ENCODE measurements at regions not wholly inside any gene's neighbourhood (a gene's known extent, or its start where the extent isn't known, plus 50 kb on each side); places are given as distances from the start of the nearest gene placed in this dataset.

DNA sequence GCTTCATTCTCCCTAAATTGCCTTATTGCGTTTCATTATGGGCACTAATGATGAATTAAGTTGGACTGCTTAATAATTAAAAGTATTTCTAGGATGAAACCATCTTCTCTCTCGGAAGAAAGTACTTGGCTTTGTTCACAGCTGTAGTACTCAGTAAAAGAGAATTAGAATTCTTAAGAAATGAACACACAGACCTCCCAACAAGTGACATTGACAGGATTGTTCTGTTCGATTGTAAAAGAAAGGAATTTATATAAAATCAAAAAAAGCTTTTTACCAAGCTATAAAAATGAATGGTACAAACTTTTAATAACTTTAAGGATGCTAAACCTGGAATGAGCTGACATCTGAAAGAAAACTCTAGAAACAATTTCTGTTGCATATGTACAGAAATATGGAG, 416.4 kb upstream of the THRB start:
- H3K27me3 ChIP-seq = no peaks in the 10 kb centered on the region
- no peak overlapping the region for H3K4me3 ChIP-seq
- ATAC-seq (no peak), DNase-seq (no peak)
- WGBS (ENCODE audit: insufficient coverage, low coverage, low lambda C conversion rate, missing lambda C conversion rate) = 42% methylated on average over 3 of the region's 3 CpGs
- no peaks in the 10 kb centered on the region for H3K4me1 ChIP-seq
- H3K36me3 ChIP-seq = no peaks in the 10 kb centered on the region
- intact Hi-C loops (cut with DNase I) = no loop called here
- H3K9me3 ChIP-seq = no peaks in the 10 kb centered on the region
- TF ChIP-seq, protein P1, sequence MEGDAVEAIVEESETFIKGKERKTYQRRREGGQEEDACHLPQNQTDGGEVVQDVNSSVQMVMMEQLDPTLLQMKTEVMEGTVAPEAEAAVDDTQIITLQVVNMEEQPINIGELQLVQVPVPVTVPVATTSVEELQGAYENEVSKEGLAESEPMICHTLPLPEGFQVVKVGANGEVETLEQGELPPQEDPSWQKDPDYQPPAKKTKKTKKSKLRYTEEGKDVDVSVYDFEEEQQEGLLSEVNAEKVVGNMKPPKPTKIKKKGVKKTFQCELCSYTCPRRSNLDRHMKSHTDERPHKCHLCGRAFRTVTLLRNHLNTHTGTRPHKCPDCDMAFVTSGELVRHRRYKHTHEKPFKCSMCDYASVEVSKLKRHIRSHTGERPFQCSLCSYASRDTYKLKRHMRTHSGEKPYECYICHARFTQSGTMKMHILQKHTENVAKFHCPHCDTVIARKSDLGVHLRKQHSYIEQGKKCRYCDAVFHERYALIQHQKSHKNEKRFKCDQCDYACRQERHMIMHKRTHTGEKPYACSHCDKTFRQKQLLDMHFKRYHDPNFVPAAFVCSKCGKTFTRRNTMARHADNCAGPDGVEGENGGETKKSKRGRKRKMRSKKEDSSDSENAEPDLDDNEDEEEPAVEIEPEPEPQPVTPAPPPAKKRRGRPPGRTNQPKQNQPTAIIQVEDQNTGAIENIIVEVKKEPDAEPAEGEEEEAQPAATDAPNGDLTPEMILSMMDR (IDR thresholded peaks at IDR 0.05) = no peak
- TF ChIP-seq POLR2A (IDR thresholded peaks at IDR 0.05) = no peak
- no peak overlapping the region for H3K27ac ChIP-seq

DNA sequence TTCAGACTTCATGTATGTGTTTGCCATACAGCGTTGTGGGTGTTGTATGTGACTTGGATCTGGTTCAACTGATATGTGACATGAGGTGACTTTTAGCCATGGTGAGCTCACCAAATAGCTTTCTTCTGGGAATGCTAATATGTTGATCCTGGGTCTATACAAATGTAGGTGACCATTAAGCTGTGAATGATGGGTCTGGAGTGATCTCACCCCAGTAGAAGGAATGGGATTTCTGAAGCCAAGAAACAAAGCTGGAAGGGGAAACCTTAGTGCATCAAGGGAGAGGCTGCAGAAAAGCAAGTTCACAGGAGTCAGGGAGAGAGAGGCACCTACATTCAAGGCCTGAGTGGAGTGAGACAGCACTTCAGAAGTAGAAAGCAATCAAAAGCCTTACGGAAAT, 421.0 kb upstream of the THRB start:
- H3K4me3 ChIP-seq = no peak overlapping the region
- no peak for TF ChIP-seq POLR2A (IDR thresholded peaks at IDR 0.05)
- TF ChIP-seq, protein P1 (IDR thresholded peaks at IDR 0.05) = no peak
- 50% methylated on average over 2 of the region's 2 CpGs for WGBS (ENCODE audit: insufficient coverage, low coverage, low lambda C conversion rate, missing lambda C conversion rate)
- H3K36me3 ChIP-seq = no peaks in the 10 kb centered on the region
- H3K27ac ChIP-seq = no peak overlapping the region
- H3K27me3 ChIP-seq = no peaks in the 10 kb centered on the region
- intact Hi-C loops (cut with DNase I) = no loop called here
- no peaks in the 10 kb centered on the region for H3K4me1 ChIP-seq
- no peaks in the 10 kb centered on the region for H3K9me3 ChIP-seq
- DNase-seq = no peak
- ATAC-seq = no peak

DNA sequence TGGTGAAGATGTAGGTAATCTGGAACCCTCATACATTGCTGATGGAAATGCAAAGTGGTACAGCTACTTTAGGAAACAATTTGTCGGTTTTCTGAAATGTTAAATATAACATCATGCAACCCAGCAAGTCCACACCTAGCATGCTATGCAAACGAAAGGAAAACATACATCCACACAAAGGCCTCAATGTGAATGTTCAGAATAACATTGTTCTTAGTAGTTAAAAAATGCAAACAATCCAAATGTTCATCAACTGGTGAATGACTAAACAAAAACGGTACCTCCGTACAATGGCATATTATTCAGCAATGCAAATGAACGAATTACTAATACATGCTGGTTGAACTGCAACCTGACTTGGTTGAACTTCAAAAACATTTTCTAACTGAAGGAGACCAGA, 423.3 kb upstream of the THRB start:
- DNase-seq (no peak), ATAC-seq (no peak)
- H3K9me3 ChIP-seq = no peaks in the 10 kb centered on the region
- intact Hi-C loops (cut with DNase I) = no loop called here
- 77% methylated on average over 5 of the region's 5 CpGs for WGBS (ENCODE audit: insufficient coverage, low coverage, low lambda C conversion rate, missing lambda C conversion rate)
- no peaks in the 10 kb centered on the region for H3K36me3 ChIP-seq
- TF ChIP-seq, protein P1 (IDR thresholded peaks at IDR 0.05) = no peak
- no peak for TF ChIP-seq POLR2A (IDR thresholded peaks at IDR 0.05)
- H3K27ac ChIP-seq = no peak overlapping the region
- H3K4me1 ChIP-seq = no peaks in the 10 kb centered on the region
- H3K27me3 ChIP-seq = no peaks in the 10 kb centered on the region
- H3K4me3 ChIP-seq = no peak overlapping the region

DNA sequence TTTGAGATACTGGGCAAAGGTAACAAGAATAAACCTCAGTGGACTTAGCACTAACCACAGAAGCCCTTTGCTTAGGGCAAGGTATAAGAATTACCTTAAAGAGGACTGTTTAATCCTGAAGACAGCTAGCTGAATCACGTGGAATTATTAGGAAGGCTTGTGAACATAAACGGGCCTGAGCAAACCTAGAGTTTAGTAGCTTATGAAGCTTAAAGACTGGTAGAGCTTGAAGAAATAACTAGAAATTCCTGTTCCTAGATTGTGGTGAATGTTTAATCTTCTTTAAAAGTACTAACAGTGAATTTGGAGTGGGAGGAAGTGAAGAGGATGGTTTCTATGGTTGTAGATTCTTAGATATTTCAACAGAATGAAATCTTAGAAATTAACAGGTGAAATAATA, 428.9 kb upstream of the THRB start:
- WGBS (ENCODE audit: insufficient coverage, low coverage, low lambda C conversion rate, missing lambda C conversion rate) = 38% methylated on average over 2 of the region's 2 CpGs
- no peak for ATAC-seq
- Histone ChIP-seq H3K9me3 (no peaks in the 10 kb centered on the region), H3K27ac (no peak overlapping the region), H3K4me3 (no peak overlapping the region), H3K27me3 (no peaks in the 10 kb centered on the region), H3K4me1 (no peaks in the 10 kb centered on the region), H3K36me3 (no peaks in the 10 kb centered on the region)
- no peak for DNase-seq
- TF ChIP-seq POLR2A (IDR thresholded peaks at IDR 0.05) = no peak
- TF ChIP-seq, protein P1 (IDR thresholded peaks at IDR 0.05) = no peak
- intact Hi-C loops (cut with DNase I) = no loop called here

DNA sequence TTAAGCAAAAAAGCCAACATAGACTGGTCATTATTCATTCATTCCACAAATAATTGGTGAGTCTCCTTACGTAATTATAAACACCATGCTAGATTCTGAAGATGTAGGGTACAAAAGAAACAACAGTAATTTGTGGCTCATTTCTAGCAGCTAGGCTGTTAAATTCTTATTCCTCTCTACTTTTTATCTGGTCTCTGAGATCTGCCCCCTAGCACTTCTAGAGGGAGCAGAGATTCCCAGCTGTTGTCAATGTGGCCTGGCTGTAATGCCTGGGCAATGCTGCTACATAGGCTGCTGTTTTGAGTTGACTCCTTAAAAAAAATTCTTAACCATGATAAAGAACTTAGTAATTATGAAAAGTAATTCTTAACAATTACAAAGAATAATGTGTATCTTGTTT, 434.9 kb upstream of the THRB start:
- intact Hi-C loops (cut with DNase I) = no loop called here
- Histone ChIP-seq H3K27me3 (no peaks in the 10 kb centered on the region), H3K4me1 (no peaks in the 10 kb centered on the region), H3K27ac (no peak overlapping the region), H3K9me3 (no peaks in the 10 kb centered on the region), H3K4me3 (no peak overlapping the region), H3K36me3 (no peaks in the 10 kb centered on the region)
- TF ChIP-seq, protein P1 (IDR thresholded peaks at IDR 0.05) = no peak
- no peak for TF ChIP-seq POLR2A (IDR thresholded peaks at IDR 0.05)
- whole genome bisulfite sequencing (ENCODE audit: insufficient coverage, low coverage, low lambda C conversion rate, missing lambda C conversion rate) = 63% methylated on average over 1 of the region's 1 CpG
- ATAC-seq = no peak
- DNase-seq = no peak

Data from right lobe of liver (tissue), 6 donors.